ENCODE measurements at regions not wholly inside any gene's neighbourhood (a gene's known extent, or its start where the extent isn't known, plus 50 kb on each side); places are given as distances from the start of the nearest gene placed in this dataset.

GRCh38 chr4:138756519-138756918 lies 259.1 kb upstream of the NOCT start:
- H3K36me3 ChIP-seq (ENCODE audit: insufficient read depth, low read length): no peaks in the 10 kb centered on the region
- H3K9me3 ChIP-seq (ENCODE audit: low read depth, low read length): no peaks in the 10 kb centered on the region
- TF ChIP-seq FOXP2 (optimal IDR thresholded peaks at IDR 0.05; ENCODE audit: control extremely low read depth, extremely low read length, insufficient read depth) (no peak), EZH2 (IDR thresholded peaks at IDR 0.05) (no peak), POLR2AphosphoS5 (IDR thresholded peaks at IDR 0.05; ENCODE audit: borderline replicate concordance, low read depth, low read length) (no peak)
- H3K4me3 ChIP-seq: no peak overlapping the region
- H3K9ac ChIP-seq (ENCODE audit: insufficient read length): no peak overlapping the region
- no peak overlapping the region for H3K27ac ChIP-seq
- DNase-seq (ENCODE audit: low read depth, low spot score): no peak

GRCh38 chr4:138751309-138751708 lies 264.3 kb upstream of the NOCT start:
- no peak overlapping the region for H3K4me3 ChIP-seq
- peak; percentile 53 for DNase-seq (ENCODE audit: low read depth, low spot score)
- H3K9me3 ChIP-seq (ENCODE audit: low read depth, low read length): no peaks in the 10 kb centered on the region
- H3K36me3 ChIP-seq (ENCODE audit: insufficient read depth, low read length): no peaks in the 10 kb centered on the region
- TF ChIP-seq FOXP2 (optimal IDR thresholded peaks at IDR 0.05; ENCODE audit: control extremely low read depth, extremely low read length, insufficient read depth) (no peak), POLR2AphosphoS5 (IDR thresholded peaks at IDR 0.05; ENCODE audit: borderline replicate concordance, low read depth, low read length) (no peak), EZH2 (IDR thresholded peaks at IDR 0.05) (no peak)
- H3K27ac ChIP-seq: no peak overlapping the region
- no peak overlapping the region for H3K9ac ChIP-seq (ENCODE audit: insufficient read length)

GRCh38 chr4:138749303-138749702 lies 266.3 kb upstream of the NOCT start:
- Histone ChIP-seq H3K9me3 (ENCODE audit: low read depth, low read length) (no peaks in the 10 kb centered on the region), H3K4me3 (no peak overlapping the region), H3K9ac (ENCODE audit: insufficient read length) (no peak overlapping the region), H3K36me3 (ENCODE audit: insufficient read depth, low read length) (no peaks in the 10 kb centered on the region), H3K27ac (0 out of 2 replicates have a peak overlapping the region, but pooled peaks have one; percentile 4)
- no peak for DNase-seq (ENCODE audit: low read depth, low spot score)
- TF ChIP-seq EZH2 (IDR thresholded peaks at IDR 0.05) (no peak), FOXP2 (optimal IDR thresholded peaks at IDR 0.05; ENCODE audit: control extremely low read depth, extremely low read length, insufficient read depth) (no peak), POLR2AphosphoS5 (IDR thresholded peaks at IDR 0.05; ENCODE audit: borderline replicate concordance, low read depth, low read length) (no peak)

- TF ChIP-seq EZH2 (IDR thresholded peaks at IDR 0.05) (no peak), FOXP2 (optimal IDR thresholded peaks at IDR 0.05; ENCODE audit: control extremely low read depth, extremely low read length, insufficient read depth) (no peak), POLR2AphosphoS5 (IDR thresholded peaks at IDR 0.05; ENCODE audit: borderline replicate concordance, low read depth, low read length) (no peak)
- Histone ChIP-seq H3K9me3 (ENCODE audit: low read depth, low read length) (no peaks in the 10 kb centered on the region), H3K27ac (no peak overlapping the region), H3K4me3 (no peak overlapping the region), H3K36me3 (ENCODE audit: insufficient read depth, low read length) (no peaks in the 10 kb centered on the region), H3K9ac (ENCODE audit: insufficient read length) (no peak overlapping the region)
- DNase-seq (ENCODE audit: low read depth, low spot score): no peak
Measured at GRCh38 chr4:138741766-138742377, 273.7 kb upstream of the NOCT start.

- Histone ChIP-seq H3K4me3 (no peak overlapping the region), H3K9ac (ENCODE audit: insufficient read length) (no peak overlapping the region), H3K27ac (no peak overlapping the region), H3K9me3 (ENCODE audit: low read depth, low read length) (no peaks in the 10 kb centered on the region), H3K36me3 (ENCODE audit: insufficient read depth, low read length) (no peaks in the 10 kb centered on the region)
- TF ChIP-seq EZH2 (IDR thresholded peaks at IDR 0.05) (no peak), POLR2AphosphoS5 (IDR thresholded peaks at IDR 0.05; ENCODE audit: borderline replicate concordance, low read depth, low read length) (no peak), FOXP2 (optimal IDR thresholded peaks at IDR 0.05; ENCODE audit: control extremely low read depth, extremely low read length, insufficient read depth) (no peak)
- DNase-seq (ENCODE audit: low read depth, low spot score): no peak
Measured at GRCh38 chr4:138740816-138741745, 274.5 kb upstream of the NOCT start.

- no peak overlapping the region for H3K4me3 ChIP-seq
- DNase-seq (ENCODE audit: low read depth, low spot score): no peak
- no peak overlapping the region for H3K27ac ChIP-seq
- no peaks in the 10 kb centered on the region for H3K9me3 ChIP-seq (ENCODE audit: low read depth, low read length)
- no peaks in the 10 kb centered on the region for H3K36me3 ChIP-seq (ENCODE audit: insufficient read depth, low read length)
- TF ChIP-seq POLR2AphosphoS5 (IDR thresholded peaks at IDR 0.05; ENCODE audit: borderline replicate concordance, low read depth, low read length) (no peak), EZH2 (IDR thresholded peaks at IDR 0.05) (no peak), FOXP2 (optimal IDR thresholded peaks at IDR 0.05; ENCODE audit: control extremely low read depth, extremely low read length, insufficient read depth) (no peak)
- no peak overlapping the region for H3K9ac ChIP-seq (ENCODE audit: insufficient read length)
Measured at GRCh38 chr4:138736362-138736761, 279.2 kb upstream of the NOCT start.

GRCh38 chr4:138734746-138735145 lies 280.8 kb upstream of the NOCT start:
- TF ChIP-seq POLR2AphosphoS5 (IDR thresholded peaks at IDR 0.05; ENCODE audit: borderline replicate concordance, low read depth, low read length) (no peak), EZH2 (IDR thresholded peaks at IDR 0.05) (no peak), FOXP2 (optimal IDR thresholded peaks at IDR 0.05; ENCODE audit: control extremely low read depth, extremely low read length, insufficient read depth) (no peak)
- Histone ChIP-seq H3K9ac (ENCODE audit: insufficient read length) (no peak overlapping the region), H3K9me3 (ENCODE audit: low read depth, low read length) (no peaks in the 10 kb centered on the region), H3K36me3 (ENCODE audit: insufficient read depth, low read length) (no peaks in the 10 kb centered on the region), H3K27ac (no peak overlapping the region), H3K4me3 (no peak overlapping the region)
- no peak for DNase-seq (ENCODE audit: low read depth, low spot score)

- Histone ChIP-seq H3K4me3 (no peak overlapping the region), H3K27ac (no peak overlapping the region), H3K9ac (ENCODE audit: insufficient read length) (no peak overlapping the region), H3K9me3 (ENCODE audit: low read depth, low read length) (no peaks in the 10 kb centered on the region), H3K36me3 (ENCODE audit: insufficient read depth, low read length) (no peaks in the 10 kb centered on the region)
- no peak for DNase-seq (ENCODE audit: low read depth, low spot score)
- TF ChIP-seq EZH2 (IDR thresholded peaks at IDR 0.05): no peak
- TF ChIP-seq FOXP2 (optimal IDR thresholded peaks at IDR 0.05; ENCODE audit: control extremely low read depth, extremely low read length, insufficient read depth): no peak
- no peak for TF ChIP-seq POLR2AphosphoS5 (IDR thresholded peaks at IDR 0.05; ENCODE audit: borderline replicate concordance, low read depth, low read length)
Measured at GRCh38 chr4:138728566-138728965, 287.0 kb upstream of the NOCT start.
